ENCODE measurements at regions not wholly inside any gene's neighbourhood (a gene's known extent, or its start where the extent isn't known, plus 50 kb on each side); places are given as distances from the start of the nearest gene placed in this dataset.

- H3K9me3 ChIP-seq (ENCODE audit: control insufficient read depth, low read length): no peaks in the 10 kb centered on the region
- no peak overlapping the region for H3K27ac ChIP-seq (ENCODE audit: low read depth, low read length, severe bottlenecking)
- peaks cover 5% of the 10 kb centered on the region for H3K4me1 ChIP-seq (ENCODE audit: control insufficient read depth, insufficient read depth, low read length, poor library complexity, severe bottlenecking)
- no CpG with 5 or more reads among the region's 1 CpG for WGBS, 2 experiments (ENCODE audit: insufficient coverage in 2 of 2)
- peaks cover 2% of the 10 kb centered on the region for H3K36me3 ChIP-seq (ENCODE audit: control insufficient read depth, insufficient read depth, low read length)
- H3K4me3 ChIP-seq (ENCODE audit: extremely low read depth, insufficient read depth, low read length, poor library complexity, severe bottlenecking): no peak overlapping the region
Measured at GRCh38 chrY:13756615-13757014, 52.9 kb downstream of the TMSB4Y start.

- H3K4me1 ChIP-seq (ENCODE audit: control insufficient read depth, insufficient read depth, low read length, poor library complexity, severe bottlenecking): no peaks in the 10 kb centered on the region
- H3K4me3 ChIP-seq (ENCODE audit: extremely low read depth, insufficient read depth, low read length, poor library complexity, severe bottlenecking): no peak overlapping the region
- peaks cover 3% of the 10 kb centered on the region for H3K36me3 ChIP-seq (ENCODE audit: control insufficient read depth, insufficient read depth, low read length)
- H3K9me3 ChIP-seq (ENCODE audit: control insufficient read depth, low read length): no peaks in the 10 kb centered on the region
- 92% methylated on average over 2 of the region's 6 CpGs; no CpG with 5 or more reads in 1 of the 2 experiments for WGBS, 2 experiments (ENCODE audit: insufficient coverage in 2 of 2)
- no peak overlapping the region for H3K27ac ChIP-seq (ENCODE audit: low read depth, low read length, severe bottlenecking)
Measured at GRCh38 chrY:13766040-13766439, 62.3 kb downstream of the TMSB4Y start.

- Histone ChIP-seq H3K36me3 (ENCODE audit: control insufficient read depth, insufficient read depth, low read length) (no peaks in the 10 kb centered on the region), H3K4me3 (ENCODE audit: extremely low read depth, insufficient read depth, low read length, poor library complexity, severe bottlenecking) (no peak overlapping the region), H3K27ac (ENCODE audit: low read depth, low read length, severe bottlenecking) (no peak overlapping the region), H3K9me3 (ENCODE audit: control insufficient read depth, low read length) (no peaks in the 10 kb centered on the region), H3K4me1 (ENCODE audit: control insufficient read depth, insufficient read depth, low read length, poor library complexity, severe bottlenecking) (no peaks in the 10 kb centered on the region)
- no CpG with 5 or more reads among the region's 2 CpGs for WGBS, 2 experiments (ENCODE audit: insufficient coverage in 2 of 2)
Measured at GRCh38 chrY:13790108-13790793, 86.6 kb downstream of the TMSB4Y start.

GRCh38 chrY:13795067-13795466 is 91.4 kb downstream of the TMSB4Y start:
- Histone ChIP-seq H3K9me3 (ENCODE audit: control insufficient read depth, low read length) (no peaks in the 10 kb centered on the region), H3K4me1 (ENCODE audit: control insufficient read depth, insufficient read depth, low read length, poor library complexity, severe bottlenecking) (no peaks in the 10 kb centered on the region), H3K4me3 (ENCODE audit: extremely low read depth, insufficient read depth, low read length, poor library complexity, severe bottlenecking) (no peak overlapping the region), H3K36me3 (ENCODE audit: control insufficient read depth, insufficient read depth, low read length) (no peaks in the 10 kb centered on the region), H3K27ac (ENCODE audit: low read depth, low read length, severe bottlenecking) (no peak overlapping the region)
- no CpG with 5 or more reads among the region's 1 CpG for WGBS, 2 experiments (ENCODE audit: insufficient coverage in 2 of 2)

- no peaks in the 10 kb centered on the region for H3K4me1 ChIP-seq (ENCODE audit: control insufficient read depth, insufficient read depth, low read length, poor library complexity, severe bottlenecking)
- H3K4me3 ChIP-seq (ENCODE audit: extremely low read depth, insufficient read depth, low read length, poor library complexity, severe bottlenecking): no peak overlapping the region
- H3K36me3 ChIP-seq (ENCODE audit: control insufficient read depth, insufficient read depth, low read length): no peaks in the 10 kb centered on the region
- no peak overlapping the region for H3K27ac ChIP-seq (ENCODE audit: low read depth, low read length, severe bottlenecking)
- WGBS, 2 experiments (ENCODE audit: insufficient coverage in 2 of 2): no CpG with 5 or more reads among the region's 7 CpGs
- H3K9me3 ChIP-seq (ENCODE audit: control insufficient read depth, low read length): no peaks in the 10 kb centered on the region
Measured at GRCh38 chrY:13802828-13803227, 99.1 kb downstream of the TMSB4Y start.

GRCh38 chrY:13803424-13803823 is 99.7 kb downstream of the TMSB4Y start:
- no peak overlapping the region for H3K4me3 ChIP-seq (ENCODE audit: extremely low read depth, insufficient read depth, low read length, poor library complexity, severe bottlenecking)

GRCh38 chrY:13804124-13805056 is 100.7 kb downstream of the TMSB4Y start:
- Histone ChIP-seq H3K36me3 (ENCODE audit: control insufficient read depth, insufficient read depth, low read length) (no peaks in the 10 kb centered on the region), H3K4me3 (ENCODE audit: extremely low read depth, insufficient read depth, low read length, poor library complexity, severe bottlenecking) (no peak overlapping the region), H3K27ac (ENCODE audit: low read depth, low read length, severe bottlenecking) (no peak overlapping the region), H3K9me3 (ENCODE audit: control insufficient read depth, low read length) (no peaks in the 10 kb centered on the region), H3K4me1 (ENCODE audit: control insufficient read depth, insufficient read depth, low read length, poor library complexity, severe bottlenecking) (no peaks in the 10 kb centered on the region)
- WGBS, 2 experiments (ENCODE audit: insufficient coverage in 2 of 2): 33 to 51% methylated on average over 3 to 7 of the region's 17 CpGs

More at GRCh38 chrY:13803424-13803823, 99.7 kb downstream of the TMSB4Y start:
- Histone ChIP-seq H3K9me3 (ENCODE audit: control insufficient read depth, low read length) (no peaks in the 10 kb centered on the region), H3K4me1 (ENCODE audit: control insufficient read depth, insufficient read depth, low read length, poor library complexity, severe bottlenecking) (no peaks in the 10 kb centered on the region), H3K27ac (ENCODE audit: low read depth, low read length, severe bottlenecking) (no peak overlapping the region), H3K36me3 (ENCODE audit: control insufficient read depth, insufficient read depth, low read length) (no peaks in the 10 kb centered on the region)
- no CpG with 5 or more reads among the region's 2 CpGs for WGBS, 2 experiments (ENCODE audit: insufficient coverage in 2 of 2)

GRCh38 chrY:13805057-13805735 is 101.5 kb downstream of the TMSB4Y start:
- H3K27ac ChIP-seq (ENCODE audit: low read depth, low read length, severe bottlenecking): no peak overlapping the region
- WGBS, 2 experiments (ENCODE audit: insufficient coverage in 2 of 2): 80% methylated on average over 1 of the region's 2 CpGs; no CpG with 5 or more reads in 1 of the 2 experiments
- no peak overlapping the region for H3K4me3 ChIP-seq (ENCODE audit: extremely low read depth, insufficient read depth, low read length, poor library complexity, severe bottlenecking)
- no peaks in the 10 kb centered on the region for H3K9me3 ChIP-seq (ENCODE audit: control insufficient read depth, low read length)
- no peaks in the 10 kb centered on the region for H3K36me3 ChIP-seq (ENCODE audit: control insufficient read depth, insufficient read depth, low read length)
- H3K4me1 ChIP-seq (ENCODE audit: control insufficient read depth, insufficient read depth, low read length, poor library complexity, severe bottlenecking): no peaks in the 10 kb centered on the region

GRCh38 chrY:13805736-13806067 is 102.0 kb downstream of the TMSB4Y start:
- Histone ChIP-seq H3K36me3 (ENCODE audit: control insufficient read depth, insufficient read depth, low read length) (no peaks in the 10 kb centered on the region), H3K4me1 (ENCODE audit: control insufficient read depth, insufficient read depth, low read length, poor library complexity, severe bottlenecking) (no peaks in the 10 kb centered on the region), H3K27ac (ENCODE audit: low read depth, low read length, severe bottlenecking) (no peak overlapping the region), H3K4me3 (ENCODE audit: extremely low read depth, insufficient read depth, low read length, poor library complexity, severe bottlenecking) (no peak overlapping the region), H3K9me3 (ENCODE audit: control insufficient read depth, low read length) (no peaks in the 10 kb centered on the region)
- WGBS, 2 experiments (ENCODE audit: insufficient coverage in 2 of 2): no CpG with 5 or more reads among the region's 2 CpGs

GRCh38 chrY:13830089-13830488 is 126.4 kb downstream of the TMSB4Y start:
- Histone ChIP-seq H3K27ac (ENCODE audit: low read depth, low read length, severe bottlenecking) (no peak overlapping the region), H3K36me3 (ENCODE audit: control insufficient read depth, insufficient read depth, low read length) (no peaks in the 10 kb centered on the region), H3K9me3 (ENCODE audit: control insufficient read depth, low read length) (no peaks in the 10 kb centered on the region), H3K4me3 (ENCODE audit: extremely low read depth, insufficient read depth, low read length, poor library complexity, severe bottlenecking) (no peak overlapping the region), H3K4me1 (ENCODE audit: control insufficient read depth, insufficient read depth, low read length, poor library complexity, severe bottlenecking) (no peaks in the 10 kb centered on the region)
- 100% methylated on average over 3 to 7 of the region's 9 CpGs for WGBS, 2 experiments (ENCODE audit: insufficient coverage in 2 of 2)
